HT-29 (cell line): ENCODE measurements at regions not wholly inside any gene's neighbourhood (a gene's known extent, or its start where the extent isn't known, plus 50 kb on each side); places are given as distances from the start of the nearest gene placed in this dataset.

Experiments
- DNase-seq: peaks from one replicate; pipeline ENCODE4 v3.0.0-alpha.2; 2015; ENCODE audit warnings: low spot score

GRCh38 chr9:692636-693129 is 148.8 kb upstream of the DMRT1 start:
- DNase-seq: no peak

- no peak for DNase-seq
These were observed 148.1 kb upstream of the DMRT1 start for GRCh38 chr9:693201-694091.

DNA sequence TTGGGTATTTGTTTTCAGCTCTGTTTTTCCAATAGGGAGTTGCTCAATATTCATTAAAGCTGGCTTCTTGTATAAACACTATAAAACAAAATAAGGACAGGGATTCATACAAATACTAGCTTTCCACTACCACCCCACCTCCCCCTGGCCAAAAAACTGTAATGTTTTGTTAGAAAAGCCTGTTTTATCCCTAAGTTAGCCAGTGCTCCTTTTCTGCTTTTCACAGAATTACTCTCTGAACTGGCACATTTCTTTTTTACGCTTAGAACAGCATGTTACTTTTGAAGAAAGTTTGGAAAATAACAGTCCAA is 147.4 kb upstream of the DMRT1 start:
- no peak for DNase-seq

DNA sequence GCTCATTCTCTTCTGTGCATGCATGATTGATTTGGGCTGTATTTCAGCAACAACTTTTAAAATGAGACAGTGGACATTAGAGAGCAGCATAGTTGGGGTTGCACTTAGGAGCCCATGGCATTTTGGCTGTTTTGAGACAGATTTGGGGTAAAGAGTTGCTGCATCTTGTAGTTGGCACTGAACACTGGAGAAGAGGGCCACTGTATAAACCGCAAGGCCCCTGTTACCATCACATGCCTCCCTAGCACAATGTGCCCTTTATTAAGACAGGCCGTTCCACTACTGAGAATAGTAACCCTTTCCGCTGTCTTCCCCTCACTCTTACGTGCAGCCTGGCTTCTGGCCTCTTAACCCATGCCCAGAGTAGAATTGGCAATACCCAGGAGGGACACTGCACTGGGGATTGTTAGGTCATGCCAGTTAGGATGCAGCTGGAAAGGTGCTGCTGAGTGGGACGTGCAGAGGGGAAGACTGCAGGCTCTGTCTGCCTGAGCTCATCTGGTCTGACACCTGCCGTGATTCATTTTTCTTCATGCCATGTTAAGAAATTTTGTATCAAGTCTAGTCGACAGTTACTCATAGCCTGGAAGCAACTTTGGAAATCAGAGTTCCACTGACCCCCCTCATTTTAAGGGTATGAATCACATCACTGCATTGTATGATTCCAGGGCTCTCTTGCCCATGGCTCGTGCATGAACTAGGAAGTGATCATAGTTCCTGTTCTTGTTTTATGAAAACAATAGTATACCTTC is 146.9 kb upstream of the DMRT1 start:
- no peak for DNase-seq

DNA sequence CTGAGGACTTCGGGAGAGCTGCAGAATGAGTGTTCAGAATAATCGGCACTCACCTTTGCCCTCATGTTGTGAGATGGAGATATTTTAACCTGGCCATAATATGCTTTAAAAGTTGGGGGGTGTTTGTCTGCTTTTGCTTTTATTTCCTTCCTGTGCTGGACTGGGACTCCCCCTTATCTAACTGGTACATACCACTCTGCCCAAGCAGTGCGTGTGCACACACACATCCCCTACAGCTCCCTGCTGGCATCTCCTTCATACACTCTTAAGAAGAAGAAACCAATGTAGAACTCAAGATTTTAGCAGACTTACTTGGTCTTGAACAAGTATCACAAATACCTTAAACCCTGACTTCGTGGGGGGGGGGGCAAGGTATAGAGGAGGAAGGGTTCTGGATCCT is 146.2 kb upstream of the DMRT1 start:
- DNase-seq: no peak

DNA sequence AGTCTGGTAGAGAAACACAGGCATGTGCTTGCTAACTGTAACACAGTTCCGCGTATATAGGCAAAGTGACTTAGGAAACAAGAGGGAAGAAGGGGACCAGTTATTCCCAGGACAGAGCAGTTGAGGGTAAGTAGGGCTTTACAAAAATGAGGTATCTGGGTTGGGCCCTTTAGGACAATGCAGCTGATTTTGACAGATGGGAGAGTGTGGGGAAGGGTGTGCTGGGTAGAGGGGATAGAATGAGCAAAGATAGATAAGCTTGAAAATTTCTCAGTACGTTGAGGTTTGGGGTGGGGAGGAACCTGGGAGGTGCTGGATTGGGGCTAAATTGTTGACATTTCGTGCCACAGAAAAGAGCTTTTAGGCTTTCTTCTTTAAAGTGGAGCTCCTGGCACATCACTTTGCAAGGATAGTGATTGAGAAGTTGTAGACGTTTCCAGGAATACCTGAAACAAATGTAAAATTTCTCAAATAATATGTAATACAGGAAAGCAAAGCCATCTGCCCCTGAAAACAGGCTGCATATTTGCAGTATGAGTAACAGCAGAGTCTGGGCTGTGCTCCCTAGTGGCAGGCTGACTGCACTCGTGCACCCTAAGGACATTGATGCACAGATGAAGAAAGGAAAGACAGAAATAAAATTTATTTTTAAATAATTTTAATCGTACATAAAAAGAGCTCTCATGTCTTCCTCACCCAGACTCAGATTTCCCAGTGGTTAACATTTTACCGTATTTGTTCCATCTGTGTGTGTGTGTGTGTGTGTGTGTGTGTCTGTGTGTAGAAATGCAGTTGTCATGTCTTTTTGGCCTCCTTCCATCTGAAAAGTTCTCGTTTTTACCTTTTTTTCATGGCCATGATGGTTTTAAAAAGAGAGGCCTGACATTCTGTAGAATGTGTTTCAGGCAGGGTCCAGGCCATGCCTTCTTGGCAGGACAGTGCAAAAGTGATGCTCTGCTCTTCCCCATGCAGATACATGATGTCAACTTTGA is 144.9 kb upstream of the DMRT1 start:
- DNase-seq: no peak

DNA sequence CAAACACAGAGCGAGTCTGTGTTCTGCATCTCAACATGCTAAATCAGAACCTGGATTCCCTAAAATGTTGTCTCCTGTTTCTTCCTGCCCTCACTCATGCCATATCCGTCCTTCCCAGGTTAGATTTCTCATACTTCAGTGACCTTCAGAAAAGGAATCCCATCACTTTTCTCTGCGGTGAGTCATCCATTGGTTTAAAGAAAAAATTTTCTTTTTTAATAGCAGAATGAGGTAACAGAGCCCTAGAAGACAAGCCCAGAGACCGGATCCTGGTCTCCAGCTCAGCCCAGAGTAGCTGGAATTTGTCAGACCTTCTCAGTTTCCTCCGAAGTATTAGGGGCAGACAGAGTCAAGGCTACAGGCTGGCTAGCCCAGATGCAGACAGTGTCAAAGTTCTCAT is 143.2 kb upstream of the DMRT1 start:
- no peak for DNase-seq

DNA sequence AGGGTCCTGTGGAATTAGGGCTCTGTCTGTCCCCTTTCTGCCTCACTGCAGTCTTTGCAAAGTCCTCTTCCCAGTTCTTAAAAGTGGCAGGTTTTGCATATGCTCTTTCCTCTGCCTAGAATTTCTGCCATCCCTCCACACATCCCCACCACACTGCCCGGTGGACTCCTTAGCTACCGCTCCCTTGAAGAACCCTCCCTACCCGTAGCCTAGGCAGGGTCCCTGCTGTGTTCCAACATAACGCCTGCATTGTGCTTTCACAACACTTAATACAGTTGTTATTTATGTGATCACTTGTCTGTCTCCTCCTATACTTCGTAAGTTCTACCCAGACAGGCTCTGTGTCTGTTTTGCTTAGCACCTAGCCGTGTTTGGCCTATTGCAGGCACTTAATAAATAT is 142.5 kb upstream of the DMRT1 start:
- no peak for DNase-seq

DNA sequence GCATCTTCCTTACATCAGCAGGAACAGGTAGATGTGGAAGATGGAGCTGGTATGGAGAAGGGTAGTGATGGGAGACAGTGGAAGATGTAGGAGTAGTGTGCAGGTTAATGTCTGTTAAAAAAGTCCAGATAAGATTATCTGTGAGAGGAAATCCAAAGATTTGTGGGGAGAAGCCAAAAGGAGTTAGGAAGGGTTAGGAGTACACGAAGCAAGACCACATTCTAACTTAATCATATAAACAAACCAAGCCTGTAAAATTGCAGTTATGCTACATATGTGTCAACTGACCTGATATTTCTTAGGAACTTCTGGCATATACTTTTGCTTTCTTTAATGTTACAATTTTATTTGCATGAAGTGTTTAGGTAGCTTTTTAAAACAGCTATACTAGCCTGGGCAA is 142.1 kb upstream of the DMRT1 start:
- no peak for DNase-seq

DNA sequence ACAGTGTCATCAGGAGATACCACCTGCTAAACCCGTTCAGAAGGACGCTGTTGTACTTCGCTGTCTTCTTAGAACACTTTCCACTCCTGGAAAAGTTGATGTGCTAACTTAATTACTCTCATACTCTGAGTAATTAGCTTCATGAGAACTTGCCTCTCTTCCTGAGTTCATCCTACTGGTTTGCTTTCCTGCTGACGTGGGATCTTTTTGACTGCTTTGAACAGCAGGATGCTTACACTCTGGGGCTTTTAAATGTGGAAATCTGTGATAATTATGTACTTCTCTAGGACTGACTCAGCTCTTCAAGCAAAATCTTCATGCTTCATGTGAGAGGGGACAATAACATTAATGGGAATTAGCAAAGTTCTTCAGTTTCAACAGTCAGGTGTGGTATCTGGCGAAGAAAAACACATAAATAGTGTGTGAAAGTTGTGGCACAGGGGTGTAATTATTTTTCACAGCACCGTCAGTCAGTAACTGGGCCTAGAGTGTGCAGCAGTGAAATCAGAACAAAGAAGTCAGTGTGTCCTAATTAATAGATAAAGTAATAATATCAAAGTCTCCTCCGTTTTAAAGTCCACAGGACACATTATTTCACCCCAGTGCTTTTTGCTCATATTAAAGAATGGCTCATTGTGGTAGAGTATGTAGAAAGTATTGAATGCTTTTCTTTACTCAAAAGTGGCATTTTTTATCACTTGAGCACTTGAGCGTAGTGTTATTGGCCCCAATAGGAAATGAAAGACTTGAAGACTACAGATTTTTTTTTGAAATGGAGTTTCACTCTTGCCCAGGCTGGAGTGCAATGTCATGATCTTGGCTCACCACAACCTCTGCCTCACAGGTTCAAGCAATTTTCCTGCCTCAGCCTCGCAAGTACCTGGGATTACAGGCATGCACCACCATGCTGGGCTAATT is 140.9 kb upstream of the DMRT1 start:
- no peak for DNase-seq

DNA sequence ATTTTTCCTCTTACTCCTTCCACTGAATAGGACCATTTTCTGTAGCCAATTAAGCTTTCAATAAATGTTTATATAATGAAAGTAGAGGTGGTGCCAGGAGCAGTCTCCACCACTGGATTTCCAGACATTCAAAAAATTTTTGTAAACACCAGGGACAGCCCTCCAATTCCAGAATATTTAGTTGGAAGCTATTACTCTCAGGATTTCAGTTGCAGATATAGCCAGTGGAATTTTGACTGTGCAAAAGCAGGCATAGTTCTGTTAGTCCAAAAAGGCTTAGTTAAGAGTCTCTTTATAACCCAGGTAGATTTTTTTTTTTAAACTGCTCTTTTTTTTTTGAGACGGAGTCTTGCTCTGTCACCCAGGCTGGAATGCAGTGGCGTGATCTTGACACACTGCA is 138.1 kb upstream of the DMRT1 start:
- DNase-seq: no peak

- peak; percentile 3 for DNase-seq
These were observed 135.4 kb upstream of the DMRT1 start for GRCh38 chr9:706073-706472.

DNA sequence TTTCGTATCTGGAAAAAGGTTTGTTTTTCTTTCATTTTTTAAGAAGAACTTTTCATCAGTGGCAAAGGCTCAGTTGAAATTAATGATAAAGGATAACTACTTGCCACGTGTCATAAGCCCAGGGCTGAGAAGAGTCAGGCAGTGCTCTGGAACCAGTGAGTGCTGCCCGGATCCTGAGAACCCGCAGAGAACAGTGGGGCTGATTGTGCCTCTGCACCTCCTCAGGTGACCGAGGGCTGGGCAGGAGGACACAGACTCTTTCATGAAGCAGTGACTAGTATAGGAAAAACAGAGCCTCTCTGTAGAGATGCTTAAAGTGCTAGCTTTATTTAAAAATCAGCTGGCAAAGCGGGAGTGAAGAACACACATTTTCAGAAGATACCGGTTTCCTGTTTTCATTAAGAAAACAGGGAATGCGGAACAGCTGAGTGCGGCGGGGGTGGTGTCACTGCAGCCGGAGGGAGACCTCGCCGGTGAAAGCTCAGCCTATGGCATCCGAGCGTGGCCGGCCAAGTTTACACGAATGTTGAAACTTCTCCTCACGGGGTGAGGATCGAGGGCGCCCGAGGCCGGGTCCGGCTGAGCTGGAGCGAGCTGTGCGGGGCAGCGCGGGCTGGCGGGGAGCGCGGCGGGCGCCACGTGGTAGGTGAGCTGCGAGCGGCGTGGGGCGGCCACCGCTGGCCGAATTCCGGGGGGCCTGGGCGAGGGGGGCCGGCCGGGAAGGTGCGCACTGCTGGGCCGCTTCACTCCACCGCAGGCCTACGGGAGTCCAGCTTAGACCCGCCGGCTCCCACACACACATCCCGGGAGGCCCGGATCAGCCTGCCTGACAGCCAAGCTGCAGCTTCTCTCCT is 134.7 kb upstream of the DMRT1 start:
- no peak for DNase-seq

DNA sequence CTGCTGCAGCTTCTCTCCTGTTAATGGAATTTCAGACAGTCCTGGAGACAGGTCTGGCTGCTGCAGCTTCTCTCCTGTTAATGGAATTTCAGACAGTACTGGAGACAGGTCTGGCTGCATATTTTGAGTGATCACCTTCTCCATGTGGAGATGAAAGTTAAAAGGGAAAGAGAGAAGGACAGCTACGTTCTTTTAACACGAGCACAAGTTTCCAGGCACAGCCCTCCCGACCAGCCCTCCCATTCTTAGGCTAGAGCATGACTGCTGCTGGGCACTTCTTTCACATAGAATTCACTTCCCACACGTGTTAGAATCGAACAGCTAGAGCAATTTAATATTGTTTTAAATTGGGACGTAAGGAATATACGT is 133.3 kb upstream of the DMRT1 start:
- DNase-seq: no peak

- DNase-seq: no peak
These were observed 132.7 kb upstream of the DMRT1 start for GRCh38 chr9:708551-709432.

- no peak for DNase-seq
These were observed 130.3 kb upstream of the DMRT1 start for GRCh38 chr9:710951-711745.

GRCh38 chr9:711761-712553 is 129.5 kb upstream of the DMRT1 start:
- DNase-seq: no peak
